Ammon's horn (tissue), 1 donor: ENCODE measurements at regions not wholly inside any gene's neighbourhood (a gene's known extent, or its start where the extent isn't known, plus 50 kb on each side); places are given as distances from the start of the nearest gene placed in this dataset.
A peak's percentile ranks its signal among the peaks of the same experiment; 100 is the strongest.
"Not testable (repeated sequence)": the region's sequence is repeated elsewhere in the genome, so short reads cannot be mapped to it uniquely, and the experiment has no call there.

ENCODE experiments used
- DNase-seq: peaks from one replicate; pipeline ENCODE4 v3.0.0-alpha.2; 2016; ENCODE audit warnings: low spot score

DNA sequence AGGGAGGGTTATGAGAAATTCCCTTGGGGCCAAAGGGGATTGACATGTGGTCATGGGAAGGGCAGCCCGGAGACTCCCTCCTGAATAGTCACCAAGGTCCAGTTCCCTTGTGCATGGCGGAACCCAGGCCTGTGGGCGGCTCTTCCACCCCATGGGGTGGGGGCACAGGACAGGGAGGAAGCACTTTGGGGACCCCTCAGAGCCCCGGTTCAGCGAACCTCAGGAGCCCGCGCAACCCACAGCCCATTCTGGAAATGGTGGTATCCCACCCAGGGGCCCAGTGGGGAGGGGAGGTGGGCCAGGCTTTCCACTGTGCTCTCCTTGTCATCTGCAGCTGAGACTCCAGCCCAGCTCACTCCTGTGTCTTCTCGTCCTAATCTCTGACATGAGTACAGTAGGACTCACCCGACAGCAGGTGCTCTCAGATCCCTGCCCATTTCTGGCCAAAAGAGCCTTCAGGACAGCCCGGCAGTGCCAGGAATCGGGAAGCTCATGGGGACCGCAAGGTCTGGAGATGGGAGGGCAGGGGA, 255.2 kb upstream of the SFSWAP start:
- DNase-seq, result no peak

DNA sequence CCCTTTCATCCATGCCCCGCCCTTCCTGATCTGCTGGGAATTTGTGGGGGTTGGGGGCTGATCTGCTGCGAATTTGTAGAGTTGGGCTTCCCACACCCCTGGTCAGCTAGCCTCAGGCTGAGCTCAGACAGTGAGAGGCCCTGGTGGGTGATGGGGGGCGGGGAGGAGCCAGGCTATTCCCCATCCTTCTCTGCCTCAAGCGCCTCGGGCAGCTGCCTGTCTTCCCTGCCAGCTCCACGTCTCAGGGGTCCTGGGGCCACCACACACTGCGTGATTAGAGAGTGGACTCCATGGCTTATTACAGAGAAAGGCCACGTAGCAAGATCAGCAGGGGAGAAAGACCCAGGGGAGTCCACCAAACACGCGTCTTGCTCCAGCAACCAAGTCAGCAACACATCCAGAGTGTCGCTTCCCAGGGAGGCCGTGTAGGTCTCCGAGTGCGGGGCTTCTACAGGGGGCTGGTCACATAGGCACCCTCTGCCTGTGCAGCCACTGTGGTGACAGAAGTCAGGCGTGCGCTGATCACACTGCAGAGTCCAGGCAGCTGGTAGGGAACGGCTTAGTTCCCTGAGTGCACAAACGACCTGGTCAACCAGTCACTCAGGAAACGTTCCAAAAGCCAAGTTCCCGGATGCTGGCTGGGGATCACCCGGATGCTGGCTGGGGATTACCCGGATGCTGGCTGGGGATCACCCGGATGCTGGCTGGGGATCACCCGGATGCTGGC, 254.4 kb upstream of the SFSWAP start:
- DNase-seq, result no peak

DNA sequence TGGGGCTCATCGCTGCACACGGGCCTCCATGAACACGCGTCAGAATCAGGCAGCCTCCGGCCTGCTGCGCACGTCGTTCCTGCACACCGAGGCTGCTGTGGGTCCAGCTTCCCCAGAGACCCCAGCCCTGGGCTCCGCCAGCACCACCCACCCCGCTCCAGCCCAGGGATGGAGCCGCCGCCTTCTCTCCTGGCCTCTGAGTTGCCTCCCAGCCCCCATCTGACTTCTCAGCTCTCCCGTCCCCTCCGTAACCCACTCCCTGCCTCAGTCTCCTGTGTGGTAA, 253.9 kb upstream of the SFSWAP start:
- no peak for DNase-seq

DNA sequence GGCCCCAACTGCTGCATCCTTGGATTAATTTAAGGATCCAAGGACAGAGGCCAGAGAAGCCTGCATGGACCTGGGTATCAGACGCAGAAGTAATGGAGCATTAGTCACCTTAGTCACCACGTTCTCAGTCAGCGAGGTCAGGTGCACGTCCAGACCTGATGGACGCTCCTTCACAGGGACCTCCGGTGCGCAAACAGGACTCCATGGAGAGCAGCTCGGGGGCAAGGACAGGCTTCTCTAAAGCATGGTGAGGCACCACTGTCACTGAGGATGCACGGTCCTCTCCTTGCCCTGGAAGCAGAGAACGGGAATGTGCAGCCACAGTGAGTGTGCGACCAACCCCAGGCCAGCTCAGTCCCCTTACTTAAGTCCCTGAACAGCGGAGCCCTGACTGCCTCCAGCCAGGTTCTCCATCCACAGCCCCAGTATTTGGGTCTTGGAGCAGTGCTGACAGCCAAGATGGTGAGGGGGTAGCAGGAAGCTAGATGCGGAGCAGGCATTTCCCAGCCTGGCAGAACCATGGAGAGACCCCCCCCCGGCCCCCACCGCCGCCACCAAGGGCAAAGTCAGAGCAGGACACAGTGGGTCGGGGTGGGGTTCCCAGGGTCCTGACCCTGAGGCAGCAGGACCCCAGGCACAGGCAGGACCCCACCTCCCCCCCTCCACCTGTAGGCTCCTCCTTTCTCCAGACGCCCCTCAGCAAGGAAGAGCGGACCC, 253.4 kb upstream of the SFSWAP start:
- no peak for DNase-seq

DNA sequence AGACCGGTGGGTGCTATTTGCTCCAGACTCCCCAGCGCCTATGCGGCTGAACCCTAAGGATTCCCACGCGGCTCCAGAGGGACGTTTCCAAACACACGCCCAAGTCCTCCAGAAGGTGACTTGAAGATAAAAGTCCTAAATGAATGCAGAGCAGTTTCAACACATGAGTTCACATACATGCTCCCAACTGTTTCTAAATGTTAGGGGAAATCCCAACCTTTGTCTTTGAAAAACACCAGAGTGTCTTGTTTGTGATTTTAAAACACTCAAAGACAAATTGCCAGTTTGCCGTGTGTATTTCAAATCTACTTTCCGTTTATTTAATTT, 252.9 kb upstream of the SFSWAP start:
- no peak for DNase-seq

DNA sequence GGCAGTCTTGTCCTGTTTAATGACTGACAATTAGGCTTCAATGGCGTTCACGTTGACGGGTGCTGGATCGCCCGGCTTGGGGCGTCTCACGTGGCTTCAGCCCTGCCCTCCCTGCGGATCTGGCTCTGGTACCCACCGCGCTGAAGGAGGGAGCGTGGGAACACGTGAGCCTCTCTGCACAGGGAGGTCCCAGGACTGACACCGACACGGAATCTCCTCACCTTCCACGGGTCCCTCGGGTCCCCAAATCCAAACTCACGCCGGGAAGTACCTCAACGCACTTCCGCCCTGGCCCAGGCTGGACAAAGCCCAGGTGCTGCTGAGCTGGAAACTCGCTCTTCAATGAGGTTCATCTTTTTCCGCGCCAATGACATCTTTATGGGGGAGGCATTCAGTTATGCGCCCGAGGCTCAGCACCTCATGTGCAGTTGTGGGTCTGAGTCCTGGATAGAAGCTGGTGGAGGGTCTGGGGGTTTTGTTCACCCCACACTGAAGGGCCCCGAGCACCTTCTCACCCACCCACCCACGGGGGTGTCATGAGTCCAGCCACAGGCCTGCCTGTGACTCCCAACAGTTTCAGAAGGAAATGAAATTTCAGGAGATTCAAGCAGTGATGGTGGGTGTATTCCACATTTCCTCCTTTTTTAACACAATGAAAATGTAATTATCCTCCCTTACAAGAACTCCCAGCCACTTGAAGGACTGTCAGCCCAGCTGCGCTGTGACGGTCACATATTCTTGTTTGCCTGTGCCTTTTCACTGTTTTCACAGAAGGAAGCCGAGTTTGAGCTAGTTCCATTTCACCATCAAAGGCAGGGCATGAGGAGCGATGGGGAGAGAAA, 251.7 kb upstream of the SFSWAP start:
- no peak for DNase-seq

DNA sequence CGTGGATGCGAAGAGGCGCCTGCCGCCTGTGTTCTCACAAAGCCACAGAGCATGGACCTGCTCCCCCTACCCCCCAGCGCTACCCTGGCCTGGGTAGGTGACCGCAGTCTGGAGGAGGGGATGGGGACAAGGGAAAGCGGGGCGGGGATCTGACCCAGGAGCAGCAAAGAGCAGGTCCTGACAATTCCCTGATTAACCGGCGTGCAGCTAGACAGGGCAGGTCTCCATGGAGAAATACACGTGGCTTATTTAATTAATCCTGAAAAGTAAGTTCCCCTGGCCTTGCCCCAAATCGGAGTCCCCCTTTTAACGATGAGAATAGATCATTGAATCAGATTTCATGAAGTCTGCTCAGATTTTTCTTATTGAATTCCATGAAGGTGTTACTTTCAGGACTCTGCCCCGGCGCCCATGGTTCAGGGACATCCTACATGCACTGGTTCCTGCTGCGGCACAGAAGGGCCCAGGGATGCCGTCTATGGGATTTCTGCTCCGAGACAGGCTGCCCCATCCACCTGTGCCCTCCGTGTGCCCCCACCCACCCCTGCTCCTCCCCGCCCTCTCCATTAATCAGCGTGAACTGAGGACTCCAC, 251.0 kb upstream of the SFSWAP start:
- no peak for DNase-seq

DNA sequence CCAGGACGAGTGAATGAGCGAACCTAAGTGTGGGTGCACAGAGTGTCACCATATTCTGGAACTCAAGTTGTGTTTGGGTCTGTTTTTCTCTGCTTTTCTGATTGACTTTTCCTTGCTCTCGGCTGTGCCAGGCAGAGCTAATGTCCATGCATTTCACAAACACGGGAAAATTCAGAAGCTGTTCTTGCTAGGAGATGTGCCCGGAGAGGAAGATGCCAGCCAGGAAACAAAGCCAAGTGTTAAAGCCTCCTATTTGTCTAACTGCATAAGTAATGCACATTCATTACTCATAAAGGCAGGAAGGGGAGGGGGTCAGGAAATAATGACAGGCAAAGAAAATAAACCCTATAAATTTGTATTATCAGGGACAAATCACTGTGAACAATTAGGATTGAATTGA, 250.4 kb upstream of the SFSWAP start:
- DNase-seq, result peak; percentile 51

DNA sequence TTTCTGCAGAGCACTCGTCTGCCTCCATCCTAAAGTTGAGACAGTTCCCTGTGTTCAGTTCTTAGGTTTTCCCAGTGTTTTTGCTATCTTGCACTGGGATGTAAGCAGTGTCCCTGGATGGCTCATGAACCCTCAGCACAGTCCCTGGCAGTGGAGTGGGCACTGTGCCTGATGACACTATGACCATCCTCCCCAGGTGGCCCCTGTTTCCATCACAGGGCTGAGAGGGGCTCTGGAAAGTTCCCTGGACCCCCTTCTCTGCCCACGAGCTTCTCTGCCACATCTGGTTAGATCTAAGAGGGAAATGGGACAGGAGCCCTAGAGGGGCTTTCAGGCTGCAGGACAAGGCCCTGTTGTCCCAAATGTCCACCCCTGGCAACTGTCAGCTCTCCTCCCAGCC, 249.8 kb upstream of the SFSWAP start:
- no peak for DNase-seq

DNA sequence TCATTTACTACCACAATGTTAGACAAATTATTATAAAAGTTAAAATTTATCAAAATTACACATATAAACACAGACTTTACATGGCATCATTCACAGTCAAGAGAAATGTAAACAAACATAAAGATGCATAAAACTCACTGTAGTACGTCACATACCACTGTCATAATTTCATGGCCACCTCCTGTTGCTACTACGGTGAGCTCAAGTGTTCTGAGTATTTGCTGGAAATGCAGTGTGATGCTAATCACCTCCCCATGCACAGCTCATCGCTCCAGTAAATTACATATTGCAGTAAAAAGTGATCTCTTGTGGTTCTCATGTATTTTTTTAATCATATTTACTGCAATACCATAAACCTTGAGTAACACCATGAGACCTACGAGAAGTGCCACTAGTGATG, 247.7 kb upstream of the SFSWAP start:
- no peak for DNase-seq

DNA sequence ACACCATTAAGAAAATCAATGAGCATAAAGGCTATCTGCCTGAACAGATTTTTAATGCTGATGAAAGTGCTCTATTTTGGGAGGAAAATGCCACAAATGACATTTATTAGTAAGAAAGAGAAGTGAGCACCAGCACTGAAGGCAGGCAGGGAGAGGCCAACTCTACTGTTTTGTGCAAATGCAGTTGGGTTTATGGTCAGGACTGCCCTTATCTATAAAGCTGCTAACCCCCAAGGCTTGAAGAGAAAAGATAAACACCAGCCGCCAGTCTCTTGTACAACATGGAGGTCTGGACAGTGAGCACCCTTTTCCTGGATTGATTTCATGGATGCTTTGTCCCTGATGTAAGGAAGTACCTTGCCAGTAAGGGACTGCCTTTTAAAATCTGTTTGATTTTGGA, 246.8 kb upstream of the SFSWAP start:
- DNase-seq, result no peak

DNA sequence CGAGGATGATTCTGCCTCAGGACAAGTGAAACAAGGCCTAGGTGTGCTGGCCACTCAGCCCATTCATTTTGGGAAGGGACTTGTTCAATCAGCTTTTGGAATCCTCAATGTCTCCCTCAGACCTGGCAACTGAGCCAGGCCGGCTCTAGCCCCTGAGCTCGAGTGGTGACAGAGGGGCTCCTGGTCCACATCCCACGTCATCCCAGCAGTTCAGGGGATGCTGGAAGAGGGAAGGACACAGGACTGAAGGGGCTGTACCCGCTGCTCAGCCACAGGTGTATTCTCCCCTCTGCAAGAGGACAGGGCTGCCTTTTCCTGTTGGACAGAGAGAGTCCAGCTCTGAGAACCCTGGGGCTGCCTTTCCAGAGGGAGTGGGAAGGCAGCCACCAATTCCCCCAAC, 244.6 kb upstream of the SFSWAP start:
- no peak for DNase-seq

DNA sequence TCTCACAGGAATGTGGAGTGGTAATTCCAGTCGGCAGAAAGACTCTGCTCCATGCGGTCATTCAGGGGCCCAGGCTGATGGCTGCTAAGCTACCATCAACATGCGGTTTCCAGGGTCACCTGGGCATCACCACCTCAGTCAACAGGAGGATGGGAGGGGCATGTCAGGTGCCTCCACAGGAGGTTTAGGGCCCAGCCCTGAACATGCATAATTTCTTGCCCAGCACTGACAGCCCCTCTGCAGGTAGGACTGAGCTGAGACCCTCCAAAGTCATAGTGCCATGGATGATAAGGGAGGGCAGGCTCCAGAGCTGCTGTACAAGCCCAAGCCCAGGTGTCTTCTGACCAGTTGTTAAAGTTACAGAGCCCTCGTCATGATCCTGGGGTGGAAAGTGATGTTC, 244.0 kb upstream of the SFSWAP start:
- no peak for DNase-seq

DNA sequence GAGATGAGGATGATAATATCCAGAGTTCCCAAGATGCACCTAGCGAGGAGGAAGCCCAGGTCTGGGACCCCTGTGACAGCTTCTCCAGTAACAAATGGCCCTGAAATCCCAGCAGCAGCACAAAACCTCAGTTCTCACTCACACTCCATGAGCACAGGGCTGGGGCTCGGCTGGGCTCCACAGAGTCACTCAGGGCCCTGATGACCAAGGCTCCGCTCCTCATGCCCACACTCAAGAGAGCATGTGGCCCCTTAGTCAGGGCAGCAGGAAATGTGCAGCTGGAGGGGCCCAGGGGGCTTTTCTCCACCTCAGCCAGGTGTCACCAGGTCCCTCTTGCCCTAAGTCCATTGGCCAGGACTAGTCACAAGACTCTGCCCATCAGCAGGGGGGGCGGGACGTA, 242.7 kb upstream of the SFSWAP start:
- no peak for DNase-seq

DNA sequence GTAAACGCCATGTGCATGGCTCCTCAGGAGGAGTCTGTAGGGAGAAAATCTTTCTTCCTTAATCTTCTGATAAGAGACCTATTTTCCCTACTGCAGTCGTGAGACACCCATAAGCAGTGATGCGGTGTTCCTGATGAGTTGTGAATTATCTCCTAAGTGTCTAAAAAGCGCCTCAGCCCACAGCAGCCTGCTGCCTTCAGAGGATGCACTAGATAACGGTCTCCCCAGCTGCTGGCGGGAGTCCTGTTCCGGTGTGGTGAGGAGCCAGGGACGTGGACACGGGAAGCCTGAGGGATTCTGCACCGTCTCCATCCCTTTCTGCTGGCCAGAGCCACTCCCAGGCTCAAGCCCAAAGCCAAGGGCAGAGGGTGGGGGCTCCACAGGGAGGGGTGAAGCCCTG, 240.9 kb upstream of the SFSWAP start:
- DNase-seq, result not testable (repeated sequence)

DNA sequence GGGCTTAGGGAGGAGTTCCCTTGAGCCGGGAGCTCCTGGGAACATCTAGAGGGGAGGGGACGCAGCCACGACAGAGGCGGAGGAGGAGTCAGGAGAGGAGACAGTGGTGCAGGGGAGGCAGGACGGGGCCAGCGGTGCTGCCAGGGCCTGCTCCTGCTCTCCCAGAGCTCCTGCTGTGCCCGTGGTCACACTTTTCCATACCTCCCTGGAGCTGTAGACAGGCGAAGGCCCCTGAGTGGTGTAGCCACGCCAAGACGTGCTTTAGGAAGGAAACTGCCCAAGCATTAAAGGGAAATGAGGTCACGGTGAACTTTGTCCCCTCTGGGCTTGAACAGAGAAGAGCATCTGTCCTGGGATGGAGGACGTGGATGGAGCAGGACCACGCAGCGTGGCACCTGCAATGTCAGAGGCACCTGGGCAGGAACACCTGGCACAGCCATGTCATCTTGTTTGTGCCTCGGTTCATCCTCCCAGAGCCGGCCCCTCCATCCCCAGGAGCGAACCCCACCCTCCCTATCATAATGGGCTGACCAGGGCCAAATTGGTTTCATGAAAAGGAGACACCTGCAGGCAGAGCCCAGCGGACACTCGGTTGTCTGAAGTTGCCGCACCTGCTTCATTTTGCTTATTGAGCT, 239.5 kb upstream of the SFSWAP start:
- DNase-seq, result no peak

DNA sequence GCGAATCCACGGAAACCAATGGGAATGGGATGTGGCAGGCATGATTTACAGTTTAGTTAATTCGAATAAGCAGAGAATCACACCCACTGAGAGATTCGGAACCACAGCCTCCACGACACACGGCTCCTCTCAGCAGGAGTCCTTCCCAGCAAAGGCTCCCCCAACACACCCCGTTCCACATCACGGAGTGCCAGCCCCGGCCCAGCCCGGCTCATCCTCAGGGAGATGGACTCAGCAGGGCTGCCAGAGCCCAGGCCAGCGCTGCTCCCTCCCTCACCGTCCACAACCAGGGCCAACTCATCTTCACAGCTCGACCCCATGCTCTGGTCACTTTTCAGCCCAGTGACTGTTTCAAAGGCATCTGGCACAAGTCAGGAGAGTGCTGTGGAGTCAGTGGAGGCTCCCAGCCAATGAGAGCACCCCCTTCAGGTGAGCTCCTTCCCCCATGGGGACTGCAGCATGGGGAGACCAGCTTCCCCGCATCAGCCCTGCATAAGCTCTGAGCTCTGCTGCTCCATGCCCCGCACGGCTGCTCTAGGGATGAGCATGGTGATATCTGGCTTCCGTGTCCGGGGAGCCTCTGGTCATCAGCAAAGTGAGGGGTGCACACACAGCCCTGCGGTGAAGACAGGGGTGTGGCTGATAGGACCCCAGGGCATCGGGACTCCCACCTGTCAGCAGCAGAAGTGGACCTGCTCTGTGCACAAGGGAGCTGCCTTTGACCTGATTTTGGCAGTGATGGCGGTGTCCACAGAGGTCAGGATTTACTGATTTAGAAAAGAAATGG, 238.8 kb upstream of the SFSWAP start:
- no peak for DNase-seq

DNA sequence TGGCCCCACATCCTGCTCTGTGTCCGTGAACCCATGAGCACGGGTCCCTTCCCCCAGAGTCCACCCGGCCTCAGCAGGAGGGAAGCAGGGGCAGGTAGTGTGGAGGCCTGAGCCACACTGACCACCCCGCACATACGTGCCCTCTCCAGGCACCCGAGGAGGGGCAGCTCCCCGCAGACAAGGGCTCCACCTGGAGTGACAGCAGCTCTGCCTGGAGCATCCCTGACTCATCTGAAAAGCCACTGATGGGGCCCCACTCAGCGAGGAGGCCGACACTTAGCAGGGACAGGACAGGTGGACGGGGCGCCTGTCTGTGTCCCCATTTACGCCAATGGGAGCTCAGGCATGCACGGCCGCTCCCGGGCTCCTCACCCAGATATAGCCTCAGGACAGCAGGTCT, 237.6 kb upstream of the SFSWAP start:
- no peak for DNase-seq

DNA sequence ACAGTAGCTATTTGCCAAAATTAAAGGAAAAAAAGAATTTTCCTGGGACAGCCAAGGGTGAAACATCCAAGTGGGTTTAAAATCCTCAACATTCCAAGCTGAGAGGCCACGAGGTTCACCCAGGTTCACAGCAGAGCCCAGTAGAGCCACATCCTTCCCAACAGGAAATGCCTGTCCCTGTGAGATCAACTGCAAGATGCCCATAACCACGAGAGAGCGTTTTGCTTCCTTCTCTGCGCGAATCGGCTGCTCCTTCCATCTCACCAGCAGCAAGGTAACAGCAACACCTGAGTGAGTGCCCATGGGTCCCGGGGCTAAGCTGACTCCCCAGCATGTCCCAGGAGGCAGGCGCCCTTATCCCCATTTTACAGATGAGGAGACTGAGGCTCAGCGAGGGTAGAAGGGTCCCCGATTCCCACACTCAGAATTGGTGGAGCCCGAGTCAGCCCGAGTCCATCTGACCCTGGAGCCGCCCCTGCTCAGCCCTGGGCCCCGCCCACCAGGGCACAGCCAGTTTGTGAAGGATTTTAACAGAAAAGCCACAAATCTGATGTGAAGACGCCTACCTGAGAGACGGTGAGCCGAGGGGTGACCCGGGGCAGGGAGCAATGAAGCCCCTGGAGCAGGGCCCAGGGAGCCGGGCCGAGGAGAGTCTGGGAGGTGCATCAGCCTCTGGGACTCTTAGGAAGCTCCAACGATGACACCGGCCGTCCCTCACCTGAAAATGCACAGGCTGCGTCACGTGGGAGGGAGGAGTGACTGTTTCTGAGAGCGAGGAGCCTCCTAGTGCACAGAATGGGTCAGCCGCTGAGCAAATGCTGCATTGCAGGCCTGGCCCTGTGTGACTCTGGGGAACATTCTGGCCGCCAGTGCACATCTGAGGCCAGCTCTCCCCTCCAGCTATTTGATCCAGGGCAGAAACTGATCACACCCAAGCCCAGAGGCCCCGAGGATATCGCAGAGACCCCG, 236.9 kb upstream of the SFSWAP start:
- no peak for DNase-seq

DNA sequence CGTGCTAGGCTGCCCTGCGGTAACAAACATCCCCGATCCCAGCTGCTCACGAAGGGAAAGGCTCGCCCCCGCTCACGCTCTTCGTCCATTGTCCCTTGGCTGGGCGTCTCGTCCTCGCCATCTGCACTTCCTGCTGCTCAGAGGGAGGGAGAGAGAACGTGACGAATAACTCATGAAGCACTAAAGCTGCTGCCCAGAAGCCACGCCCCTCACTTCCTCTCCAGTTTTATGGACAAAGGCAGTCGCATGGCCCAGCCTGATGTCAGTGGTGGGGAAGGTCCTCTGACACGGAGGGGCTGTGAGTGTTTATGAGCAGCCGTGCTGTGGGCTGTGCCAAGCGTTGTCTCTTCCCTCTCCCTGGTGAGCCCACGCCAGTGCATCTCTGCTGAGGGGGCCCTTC, 235.9 kb upstream of the SFSWAP start:
- not testable (repeated sequence) for DNase-seq
